ENCODE measurements at regions not wholly inside any gene's neighbourhood (a gene's known extent, or its start where the extent isn't known, plus 50 kb on each side); places are given as distances from the start of the nearest gene placed in this dataset.
"Not testable (repeated sequence)": the region's sequence is repeated elsewhere in the genome, so short reads cannot be mapped to it uniquely, and the experiment has no call there.

DNA sequence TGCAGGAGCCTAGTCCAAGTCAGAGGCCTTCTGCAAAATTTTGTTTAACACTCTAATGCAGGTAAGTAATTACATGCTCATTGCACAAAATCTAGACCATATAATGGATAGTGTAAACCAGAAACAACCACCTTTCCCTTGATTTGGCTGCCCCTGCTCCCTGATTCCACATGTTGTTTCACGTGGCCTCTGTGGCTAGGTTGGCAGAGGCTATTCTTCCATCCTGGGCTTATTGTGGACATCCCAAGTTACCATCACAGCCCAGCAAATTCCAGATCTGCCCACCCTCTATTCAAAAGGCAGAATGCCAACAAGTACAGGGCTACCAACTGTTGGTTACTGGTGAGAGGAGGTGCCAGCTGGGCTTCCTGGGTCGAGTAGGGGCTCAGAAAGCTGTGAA is 794.5 kb upstream of the GRM7 start:
- Histone ChIP-seq H3K27me3 (ENCODE audit: control insufficient read depth in 1 of 2, insufficient read depth in 2 of 2, low read length in 2 of 2) (no peaks in the 10 kb centered on the region), H3K27ac (ENCODE audit: extremely low read length, insufficient read depth, low read length) (no peak overlapping the region), H3K4me2 (ENCODE audit: low read depth, low read length) (no peak overlapping the region), H2AFZ (ENCODE audit: low read length) (no peak overlapping the region), H3K9ac (ENCODE audit: insufficient read depth, low read depth, low read length) (no peak overlapping the region), H3K4me3 (replicated peaks in 1 of 3; ENCODE audit: insufficient read depth in 1 of 3, low read depth in 2 of 3, low read length in 3 of 3) (no peak overlapping the region), H4K20me1 (ENCODE audit: insufficient read depth, low read length) (no peaks in the 10 kb centered on the region), H3K36me3 (replicated peaks in 1 of 2; ENCODE audit: control insufficient read depth in 1 of 2, insufficient read depth in 2 of 2, low read length in 2 of 2) (no peaks in the 10 kb centered on the region), H3K79me2 (ENCODE audit: insufficient read depth, low read length) (no peaks in the 10 kb centered on the region), H3K9me3 (ENCODE audit: low read length) (peaks cover 77% of the 10 kb centered on the region), H3K4me1 (ENCODE audit: insufficient read depth, low read length) (no peaks in the 10 kb centered on the region)
- 4% methylated on average over 2 of the region's 2 CpGs for WGBS (ENCODE audit: low lambda C conversion rate)
- ChIA-PET CTCF (ENCODE audit: low intra/inter-chr PET ratio, low total read pairs) (no interaction called here), POLR2A (no interaction called here)
- intact Hi-C loops (cut with micrococcal nuclease; ENCODE audit: unreplicated experiment) (no loop called here), in situ Hi-C loops (cut with HindIII; ENCODE audit: extremely low pct_ligation_motif_present, low pct_unique_long_range_greater_than_20kb) (no loop called here)
- no peak for ATAC-seq
- BruUV-seq (replicated peaks) = no TSS peak
- no peak for TF ChIP-seq HOXA5 (CRISPR knock-in tag; IDR thresholded peaks at IDR 0.05)
- TF ChIP-seq, protein P1, sequence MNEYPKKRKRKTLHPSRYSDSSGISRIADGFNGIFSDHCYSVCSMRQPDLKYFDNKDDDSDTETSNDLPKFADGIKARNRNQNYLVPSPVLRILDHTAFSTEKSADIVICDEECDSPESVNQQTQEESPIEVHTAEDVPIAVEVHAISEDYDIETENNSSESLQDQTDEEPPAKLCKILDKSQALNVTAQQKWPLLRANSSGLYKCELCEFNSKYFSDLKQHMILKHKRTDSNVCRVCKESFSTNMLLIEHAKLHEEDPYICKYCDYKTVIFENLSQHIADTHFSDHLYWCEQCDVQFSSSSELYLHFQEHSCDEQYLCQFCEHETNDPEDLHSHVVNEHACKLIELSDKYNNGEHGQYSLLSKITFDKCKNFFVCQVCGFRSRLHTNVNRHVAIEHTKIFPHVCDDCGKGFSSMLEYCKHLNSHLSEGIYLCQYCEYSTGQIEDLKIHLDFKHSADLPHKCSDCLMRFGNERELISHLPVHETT (CRISPR knock-in tag; conservative IDR thresholded peaks at IDR 0.05) = no peak
- no peak for TF ChIP-seq RORA (CRISPR knock-in tag; IDR thresholded peaks at IDR 0.05)
- TF ChIP-seq HCFC1 (IDR thresholded peaks at IDR 0.05; ENCODE audit: low read depth, low read length) = no peak
- no peak for TF ChIP-seq CBFB (CRISPR knock-in tag; IDR thresholded peaks at IDR 0.05)
- TF ChIP-seq GTF2F1 (IDR thresholded peaks at IDR 0.05; ENCODE audit: low read length) = no peak
- no peak for TF ChIP-seq ASH2L (IDR thresholded peaks at IDR 0.05; ENCODE audit: insufficient read length, low read depth, low read length)
- no peak for TF ChIP-seq ZNF501 (CRISPR knock-in tag; IDR thresholded peaks at IDR 0.05)
- TF ChIP-seq PCBP2 (optimal IDR thresholded peaks at IDR 0.05; ENCODE audit: low read depth, low read length, poor library complexity, severe bottlenecking) = no peak
- TF ChIP-seq SRSF9 (IDR thresholded peaks at IDR 0.05; ENCODE audit: borderline replicate concordance, insufficient read depth, low read depth, low read length, poor library complexity, severe bottlenecking) = no peak
- TF ChIP-seq ZBTB42 (CRISPR knock-in tag; IDR thresholded peaks at IDR 0.05) = no peak
- no peak for TF ChIP-seq ZNF816 (CRISPR knock-in tag; IDR thresholded peaks at IDR 0.05; ENCODE audit: borderline replicate concordance)
- TF ChIP-seq, protein P2, sequence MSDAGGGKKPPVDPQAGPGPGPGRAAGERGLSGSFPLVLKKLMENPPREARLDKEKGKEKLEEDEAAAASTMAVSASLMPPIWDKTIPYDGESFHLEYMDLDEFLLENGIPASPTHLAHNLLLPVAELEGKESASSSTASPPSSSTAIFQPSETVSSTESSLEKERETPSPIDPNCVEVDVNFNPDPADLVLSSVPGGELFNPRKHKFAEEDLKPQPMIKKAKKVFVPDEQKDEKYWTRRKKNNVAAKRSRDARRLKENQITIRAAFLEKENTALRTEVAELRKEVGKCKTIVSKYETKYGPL (CRISPR knock-in tag; IDR thresholded peaks at IDR 0.05) = no peak
- TF ChIP-seq ZNF724P (CRISPR knock-in tag; IDR thresholded peaks at IDR 0.05; ENCODE audit: borderline replicate concordance) = no peak
- no peak for TF ChIP-seq ZBTB38 (CRISPR knock-in tag; IDR thresholded peaks at IDR 0.05)
- no peak for TF ChIP-seq BRD4 (CRISPR knock-in tag; IDR thresholded peaks at IDR 0.05)
- no peak for FAIRE-seq
- no peak for DNase-seq (ENCODE audit: low spot score)

DNA sequence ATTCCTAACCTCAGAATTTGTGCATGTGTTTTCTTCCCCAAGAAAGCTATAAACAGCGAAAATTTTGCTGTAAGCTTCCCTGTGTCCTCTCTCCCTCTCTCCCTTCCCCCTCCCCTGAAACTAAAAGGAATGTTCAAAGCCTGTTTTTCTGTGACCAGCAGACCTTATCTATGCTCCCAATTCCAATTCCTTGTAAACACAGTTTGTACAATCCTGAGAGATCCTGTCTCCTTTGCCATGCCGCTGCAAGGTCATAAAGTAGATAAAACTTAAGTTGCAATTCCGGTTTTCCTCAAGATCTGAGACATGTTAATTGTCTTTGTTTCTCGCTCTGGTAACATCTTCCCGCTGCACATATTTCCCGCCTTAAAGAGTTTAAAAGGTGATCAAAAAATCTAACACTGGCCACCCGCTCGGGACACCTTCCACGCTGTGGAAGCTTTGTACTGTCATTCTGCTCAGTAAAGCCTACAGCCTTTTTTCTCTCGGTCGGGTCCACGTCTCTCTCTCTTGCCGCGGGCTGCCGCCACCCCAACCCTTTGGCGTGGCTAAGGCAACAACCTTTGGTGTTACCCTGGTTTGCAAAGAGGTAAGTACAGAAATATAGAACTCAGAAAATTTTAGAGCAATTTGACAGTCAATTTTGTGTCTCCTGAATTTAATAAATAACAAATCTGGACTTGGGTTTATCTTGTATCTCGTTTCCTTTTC is 793.9 kb upstream of the GRM7 start:
- H2AFZ ChIP-seq (ENCODE audit: low read length) = not testable (repeated sequence)

More for the DNA sequence above, 793.9 kb upstream of the GRM7 start:
- intact Hi-C loops (cut with micrococcal nuclease; ENCODE audit: unreplicated experiment); H3K4me3 ChIP-seq (replicated peaks in 1 of 3; ENCODE audit: insufficient read depth in 1 of 3, low read depth in 2 of 3, low read length in 3 of 3); ATAC-seq; H3K27me3 ChIP-seq (ENCODE audit: control insufficient read depth in 1 of 2, insufficient read depth in 2 of 2, low read length in 2 of 2); H3K36me3 ChIP-seq (replicated peaks in 1 of 2; ENCODE audit: control insufficient read depth in 1 of 2, insufficient read depth in 2 of 2, low read length in 2 of 2); BruUV-seq (replicated peaks); H3K79me2 ChIP-seq (ENCODE audit: insufficient read depth, low read length); FAIRE-seq; H3K27ac ChIP-seq (ENCODE audit: extremely low read length, insufficient read depth, low read length); POLR2A ChIA-PET; CTCF ChIA-PET (ENCODE audit: low intra/inter-chr PET ratio, low total read pairs); H4K20me1 ChIP-seq (ENCODE audit: insufficient read depth, low read length); H3K4me2 ChIP-seq (ENCODE audit: low read depth, low read length); H3K4me1 ChIP-seq (ENCODE audit: insufficient read depth, low read length); DNase-seq (ENCODE audit: low spot score); in situ Hi-C loops (cut with HindIII; ENCODE audit: extremely low pct_ligation_motif_present, low pct_unique_long_range_greater_than_20kb); H3K9ac ChIP-seq (ENCODE audit: insufficient read depth, low read depth, low read length): not testable (repeated sequence)
- H3K9me3 ChIP-seq (ENCODE audit: low read length) = peaks cover 83% of the 10 kb centered on the region
- WGBS (ENCODE audit: low lambda C conversion rate) = 17% methylated on average over 17 of the region's 17 CpGs
